Activated CD8-positive, alpha-beta memory T cell treated with anti-CD3 and anti-CD28 coated beads, Interleukin-2, amount 10 ng/mL, durations not matched to agents 7 days and 5 days (primary cell): ENCODE measurements at regions not wholly inside any gene's neighbourhood (a gene's known extent, or its start where the extent isn't known, plus 50 kb on each side); places are given as distances from the start of the nearest gene placed in this dataset.
"Not testable (repeated sequence)": the region's sequence is repeated elsewhere in the genome, so short reads cannot be mapped to it uniquely, and the experiment has no call there.

ENCODE experiments used
- ATAC-seq: fragments of 150-1000 bp; cut with Tn5 transposase; one replicate; pipeline ENCODE4 v1.10.0; 2021; ENCODE audit warnings: moderate library complexity
- CTCF ChIA-PET: fragments of 350-600 bp; sonication (Branson Sonifier 250); formaldehyde crosslinking; loops from one replicate; lab custom pipeline; 2021; ENCODE audit warnings: antibody characterized with exemption; lab: Charles Lee
- DNase-seq: peaks from one replicate; pipeline ENCODE4 v3.0.0-alpha.2; 2020
- H3K27ac Mint-ChIP-seq: one replicate; pipeline ENCODE4 v1.8.0; 2021; ENCODE audit warnings: mild to moderate bottlenecking, mixed read lengths
- H3K27me3 Mint-ChIP-seq: one replicate; pipeline ENCODE4 v1.8.0; 2021; ENCODE audit warnings: mixed read lengths
- H3K36me3 Mint-ChIP-seq: one replicate; pipeline ENCODE4 v1.8.0; 2021; ENCODE audit warnings: mild to moderate bottlenecking, mixed read lengths
- H3K4me1 Mint-ChIP-seq: one replicate; pipeline ENCODE4 v1.8.0; 2021; ENCODE audit warnings: mixed read lengths
- H3K4me3 Mint-ChIP-seq: one replicate; pipeline ENCODE4 v1.8.0; 2021; ENCODE audit warnings: mild to moderate bottlenecking, moderate library complexity, mixed read lengths
- H3K9me3 Mint-ChIP-seq: one replicate; pipeline ENCODE4 v1.8.0; 2022; ENCODE audit warnings: low read depth, mixed read lengths

DNA sequence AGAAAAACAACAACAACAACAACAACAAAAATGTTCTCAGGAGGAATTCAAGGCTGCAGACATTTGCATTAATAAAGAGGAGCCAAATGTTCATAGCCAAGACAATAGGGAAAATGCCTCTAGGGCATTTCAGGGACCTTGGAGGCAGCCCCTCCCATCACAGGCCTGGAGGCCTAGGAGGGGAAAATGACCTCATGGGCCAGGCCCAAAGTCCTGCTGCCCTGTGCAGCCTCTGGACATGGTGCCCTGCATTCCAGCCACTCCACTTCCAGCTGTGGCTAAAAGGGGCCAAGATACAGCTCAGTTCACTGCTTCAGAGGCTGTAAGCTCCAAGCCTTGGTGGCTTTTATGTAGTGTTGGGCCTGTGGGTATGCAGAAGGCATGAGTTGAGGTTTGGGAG lies 314.5 kb downstream of the CYRIA start:
- Mint-ChIP-seq H3K4me1 (no peaks in the 10 kb centered on the region), H3K4me3 (no peak overlapping the region), H3K36me3 (no peaks in the 10 kb centered on the region)

DNA sequence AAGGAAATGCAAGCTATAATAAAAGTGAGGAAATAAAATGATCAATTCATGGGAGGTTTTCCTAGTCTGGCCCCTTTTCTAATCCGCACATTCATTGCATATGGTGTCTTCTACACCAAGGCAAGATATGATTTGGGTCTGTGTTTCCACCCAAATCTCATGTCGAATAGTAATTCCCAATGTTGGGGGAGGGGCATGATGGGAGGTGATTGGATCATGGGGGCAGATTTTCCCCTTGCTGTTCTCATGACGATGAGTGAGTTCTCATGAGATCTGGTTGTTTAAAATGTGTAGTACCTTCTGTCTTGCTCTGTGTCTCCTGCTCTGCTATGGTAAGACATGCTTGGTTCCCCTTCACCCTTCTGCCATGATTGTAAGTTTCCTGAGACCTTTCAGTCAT lies 315.4 kb downstream of the CYRIA start:
- H3K9me3 Mint-ChIP-seq: peaks cover 8% of the 10 kb centered on the region
- DNase-seq: no peak
- no peak for ATAC-seq
- CTCF ChIA-PET: no interaction called here
- H3K36me3 Mint-ChIP-seq: no peaks in the 10 kb centered on the region
- H3K4me1 Mint-ChIP-seq: no peaks in the 10 kb centered on the region
- H3K27ac Mint-ChIP-seq: no peak overlapping the region
- H3K27me3 Mint-ChIP-seq: no peaks in the 10 kb centered on the region
- no peak overlapping the region for H3K4me3 Mint-ChIP-seq

More for the DNA sequence above, 314.5 kb downstream of the CYRIA start:
- H3K9me3 Mint-ChIP-seq: peaks cover 8% of the 10 kb centered on the region
- ATAC-seq: no peak
- H3K27ac Mint-ChIP-seq: no peak overlapping the region
- CTCF ChIA-PET: no interaction called here
- DNase-seq: no peak
- no peaks in the 10 kb centered on the region for H3K27me3 Mint-ChIP-seq

DNA sequence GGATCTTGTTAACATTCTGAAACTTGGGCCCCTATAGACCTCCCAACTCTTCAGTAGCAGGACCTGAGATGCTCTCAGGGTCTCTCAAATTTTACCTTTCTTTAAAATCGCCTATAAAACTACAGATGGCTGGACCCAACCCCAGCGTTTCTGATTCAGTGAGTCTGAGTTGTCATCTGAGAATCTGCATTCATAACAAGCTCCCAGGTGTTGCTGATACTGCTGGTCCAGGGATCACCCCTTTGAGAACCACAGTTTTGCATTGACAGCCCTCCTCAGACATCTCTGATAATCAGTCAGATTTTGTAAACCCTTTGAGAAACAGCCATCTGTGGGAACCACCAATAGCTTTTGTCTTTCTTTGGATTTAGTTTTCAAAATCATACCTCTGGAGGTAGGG lies 315.8 kb downstream of the CYRIA start:
- Mint-ChIP-seq H3K4me3 (no peak overlapping the region), H3K36me3 (no peaks in the 10 kb centered on the region), H3K27ac (no peak overlapping the region), H3K4me1 (no peaks in the 10 kb centered on the region), H3K27me3 (no peaks in the 10 kb centered on the region), H3K9me3 (peaks cover 8% of the 10 kb centered on the region)
- ATAC-seq: no peak
- DNase-seq: no peak
- CTCF ChIA-PET: no interaction called here

DNA sequence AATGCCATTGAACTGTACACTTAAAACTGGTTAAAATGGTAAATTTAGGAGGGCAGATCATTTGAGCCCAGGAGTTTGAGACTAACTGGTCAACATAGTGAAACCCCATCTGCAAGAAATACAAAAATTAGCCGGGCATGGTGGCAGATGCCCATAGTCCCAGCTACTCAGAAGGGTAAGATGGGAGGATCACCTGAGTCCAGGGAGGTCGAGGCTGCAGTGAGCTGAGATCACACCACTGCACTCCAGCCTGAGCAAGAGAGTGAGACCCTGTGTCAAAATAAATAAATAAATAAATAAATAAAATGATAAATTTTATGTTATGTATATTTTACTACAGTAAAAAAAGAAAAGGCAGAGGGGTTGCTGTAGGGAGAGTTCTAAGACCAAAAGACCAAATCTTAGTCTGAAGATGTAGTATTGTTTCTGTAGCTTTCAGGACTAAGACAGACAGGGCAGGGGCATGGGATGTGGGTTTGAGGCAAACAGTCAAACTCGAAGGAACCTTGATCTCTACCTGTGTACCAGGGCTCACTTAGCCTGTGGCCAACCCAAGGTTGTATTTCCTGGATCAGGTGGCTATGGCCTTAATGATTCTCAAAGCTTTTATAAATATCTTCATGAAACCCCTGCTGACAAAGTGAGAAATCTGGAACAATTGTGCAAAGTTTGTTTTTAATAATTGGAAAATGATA lies 316.7 kb downstream of the CYRIA start:
- DNase-seq (no peak), ATAC-seq (no peak)
- Mint-ChIP-seq H3K4me1 (no peaks in the 10 kb centered on the region), H3K9me3 (peaks cover 8% of the 10 kb centered on the region), H3K27ac (no peak overlapping the region), H3K4me3 (no peak overlapping the region), H3K36me3 (no peaks in the 10 kb centered on the region), H3K27me3 (no peaks in the 10 kb centered on the region)
- CTCF ChIA-PET: no interaction called here

DNA sequence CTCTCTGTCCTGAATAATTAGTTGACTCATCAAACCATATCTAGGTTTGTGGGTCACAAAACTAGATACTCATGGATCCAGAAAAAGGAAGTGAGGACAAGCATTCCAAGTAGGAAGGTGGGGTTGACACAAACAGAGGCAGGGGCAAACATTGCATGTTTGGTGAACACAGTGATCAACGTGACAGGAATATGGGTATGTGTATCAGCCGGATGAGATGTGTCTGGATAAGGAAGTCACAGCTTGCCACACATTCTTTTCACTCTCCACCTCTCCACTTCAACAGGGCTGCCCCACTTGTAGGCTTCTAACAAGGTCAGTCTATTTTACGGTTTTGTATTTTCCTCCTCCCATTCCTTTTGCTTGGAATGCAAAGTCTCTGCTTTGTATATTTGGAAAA lies 319.0 kb downstream of the CYRIA start:
- Mint-ChIP-seq H3K4me1 (no peaks in the 10 kb centered on the region), H3K27me3 (no peaks in the 10 kb centered on the region), H3K4me3 (no peak overlapping the region), H3K9me3 (peaks cover 5% of the 10 kb centered on the region), H3K36me3 (no peaks in the 10 kb centered on the region), H3K27ac (no peak overlapping the region)
- CTCF ChIA-PET: no interaction called here
- ATAC-seq: no peak
- DNase-seq: no peak

DNA sequence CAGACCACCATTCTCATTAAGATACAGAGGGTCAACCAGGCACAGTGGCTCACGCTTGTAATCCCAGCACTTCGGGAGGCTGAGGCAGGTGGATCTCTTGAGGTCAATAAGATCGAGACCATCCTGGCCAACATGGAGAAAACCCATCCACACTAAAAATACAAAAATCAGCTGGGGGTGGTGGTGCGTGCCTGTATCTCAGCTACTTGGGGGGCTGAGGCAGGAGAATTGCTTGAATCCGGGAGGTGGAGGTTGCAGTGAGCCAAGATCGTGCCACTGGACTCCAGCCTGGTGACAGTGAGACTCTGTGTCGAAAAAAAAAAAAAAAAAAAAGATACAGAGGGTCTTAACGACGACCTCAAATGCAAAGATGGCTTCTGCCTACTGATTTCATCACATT lies 320.4 kb downstream of the CYRIA start:
- not testable (repeated sequence) for H3K27ac Mint-ChIP-seq, H3K4me3 Mint-ChIP-seq, ATAC-seq, H3K9me3 Mint-ChIP-seq, DNase-seq, H3K36me3 Mint-ChIP-seq, H3K4me1 Mint-ChIP-seq, H3K27me3 Mint-ChIP-seq
- CTCF ChIA-PET: interaction anchor here (1.0 kb wide), 1 partner anchor 14 kb away, joined by 3 read pairs; no protein-coding TSS in a partner anchor

DNA sequence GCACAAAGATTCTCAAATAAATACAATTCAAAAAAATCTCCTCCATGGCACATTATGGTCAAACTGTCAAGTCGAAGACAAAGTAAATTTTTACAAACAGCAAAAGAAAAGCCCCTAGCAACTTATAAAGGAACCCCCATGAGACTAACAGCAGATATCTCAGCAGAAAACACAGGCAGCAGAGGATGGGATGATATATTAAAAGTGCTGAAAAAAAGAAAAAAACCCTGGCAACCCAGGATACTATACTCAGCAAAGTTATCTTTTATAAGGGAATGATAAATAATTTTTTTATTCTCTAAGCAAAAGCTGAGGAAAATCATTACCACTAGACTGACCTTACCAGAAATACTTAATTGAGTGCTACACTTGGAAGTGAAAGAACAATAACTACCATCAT lies 326.4 kb downstream of the CYRIA start:
- CTCF ChIA-PET: no interaction called here

DNA sequence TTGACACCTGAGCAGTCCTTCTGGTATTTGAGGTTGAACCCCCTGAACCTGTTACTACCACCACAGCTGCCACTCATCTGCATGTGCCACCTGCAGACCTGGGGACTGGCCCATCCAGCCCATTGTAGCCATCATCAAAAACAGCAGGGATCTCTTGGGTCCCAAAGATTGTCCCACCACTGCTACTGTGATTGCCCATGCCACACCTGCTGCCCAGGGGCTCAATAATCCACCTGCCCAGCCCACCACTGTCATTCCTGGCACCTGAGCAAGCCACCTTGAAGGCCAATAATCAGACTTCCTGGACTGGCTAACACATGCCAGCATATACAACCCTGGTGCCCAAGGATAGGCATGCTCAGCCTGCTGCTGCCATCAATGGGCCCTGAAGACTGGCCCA lies 327.6 kb downstream of the CYRIA start:
- CTCF ChIA-PET: no interaction called here
- DNase-seq (no peak), ATAC-seq (no peak)
- Mint-ChIP-seq H3K4me3 (no peak overlapping the region), H3K4me1 (no peaks in the 10 kb centered on the region), H3K36me3 (no peaks in the 10 kb centered on the region), H3K27ac (no peak overlapping the region), H3K9me3 (peaks cover 4% of the 10 kb centered on the region), H3K27me3 (no peaks in the 10 kb centered on the region)

More for the DNA sequence above, 326.4 kb downstream of the CYRIA start:
- Mint-ChIP-seq H3K9me3 (peaks cover 4% of the 10 kb centered on the region), H3K36me3 (no peaks in the 10 kb centered on the region), H3K27me3 (no peaks in the 10 kb centered on the region), H3K4me3 (no peak overlapping the region), H3K27ac (no peak overlapping the region), H3K4me1 (no peaks in the 10 kb centered on the region)
- DNase-seq (no peak), ATAC-seq (no peak)

DNA sequence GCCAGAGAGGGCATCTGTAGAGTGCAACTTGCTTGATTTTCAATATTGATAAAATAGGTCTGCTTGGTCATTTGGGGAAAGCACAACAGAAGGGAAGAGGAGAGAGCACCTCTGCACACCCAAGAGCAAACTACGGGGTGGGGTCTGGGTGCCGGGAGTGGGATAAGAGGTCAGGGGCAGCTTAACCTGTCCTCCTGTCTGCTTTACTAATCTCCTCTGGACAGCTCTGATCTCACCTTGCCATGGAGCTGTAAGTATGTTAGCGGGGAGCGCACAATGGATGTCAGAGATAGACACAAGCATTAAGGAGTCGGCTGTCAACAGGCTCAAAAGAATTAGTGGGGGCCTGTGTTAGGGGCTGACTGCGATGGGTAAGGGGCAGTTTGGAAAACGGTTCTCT lies 328.7 kb downstream of the CYRIA start:
- no peaks in the 10 kb centered on the region for H3K36me3 Mint-ChIP-seq

DNA sequence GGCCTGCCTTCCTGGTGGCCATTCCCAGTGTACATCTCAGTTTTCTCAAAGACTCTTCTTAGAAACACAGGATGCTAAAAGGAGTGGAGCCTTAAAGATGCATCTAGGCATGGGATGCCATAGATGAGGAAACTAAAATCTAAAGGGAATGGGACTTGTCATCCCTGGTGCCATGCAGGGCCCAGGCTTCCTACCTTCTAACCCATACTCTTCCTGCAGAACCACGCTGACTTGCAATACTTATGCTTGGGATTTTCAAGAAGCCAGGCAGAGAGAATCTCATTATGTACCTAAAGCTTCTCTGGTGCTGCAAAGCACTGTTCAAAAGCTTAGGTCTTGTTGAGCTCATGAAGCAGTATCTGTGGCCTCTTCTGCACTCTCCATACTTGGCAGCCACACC lies 329.1 kb downstream of the CYRIA start:
- CTCF ChIA-PET: no interaction called here
- Mint-ChIP-seq H3K4me1 (no peaks in the 10 kb centered on the region), H3K9me3 (peaks cover 4% of the 10 kb centered on the region), H3K27me3 (no peaks in the 10 kb centered on the region), H3K27ac (no peak overlapping the region), H3K36me3 (no peaks in the 10 kb centered on the region), H3K4me3 (no peak overlapping the region)
- no peak for ATAC-seq
- no peak for DNase-seq

More for the DNA sequence above, 328.7 kb downstream of the CYRIA start:
- H3K27me3 Mint-ChIP-seq: no peaks in the 10 kb centered on the region
- H3K9me3 Mint-ChIP-seq: peaks cover 4% of the 10 kb centered on the region
- H3K4me3 Mint-ChIP-seq: no peak overlapping the region
- DNase-seq (no peak), ATAC-seq (no peak)
- no peak overlapping the region for H3K27ac Mint-ChIP-seq
- CTCF ChIA-PET: no interaction called here
- H3K4me1 Mint-ChIP-seq: no peaks in the 10 kb centered on the region

DNA sequence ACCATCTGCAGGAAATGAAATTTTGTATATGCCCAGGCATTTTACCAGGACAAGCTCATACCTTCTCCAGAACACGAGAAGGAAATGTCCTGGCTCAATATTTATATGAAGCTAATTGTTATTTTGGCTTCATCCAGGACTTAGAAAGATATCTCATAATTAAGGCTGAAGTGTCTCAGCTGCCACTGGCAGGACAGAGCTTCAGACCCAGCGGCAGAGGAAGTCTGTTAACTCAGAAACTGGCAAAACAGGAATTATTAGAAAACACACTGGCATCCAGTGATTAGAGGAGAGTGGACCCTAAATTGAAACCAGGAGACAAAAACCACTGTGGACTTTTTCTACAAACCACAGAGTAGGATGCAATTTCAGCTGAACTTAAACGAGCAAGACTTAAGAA lies 329.7 kb downstream of the CYRIA start:
- no peaks in the 10 kb centered on the region for H3K27me3 Mint-ChIP-seq
- H3K4me1 Mint-ChIP-seq: no peaks in the 10 kb centered on the region
- no peaks in the 10 kb centered on the region for H3K36me3 Mint-ChIP-seq
- peaks cover 4% of the 10 kb centered on the region for H3K9me3 Mint-ChIP-seq
- CTCF ChIA-PET: no interaction called here
- H3K27ac Mint-ChIP-seq: no peak overlapping the region
- DNase-seq (no peak), ATAC-seq (no peak)
- H3K4me3 Mint-ChIP-seq: no peak overlapping the region

DNA sequence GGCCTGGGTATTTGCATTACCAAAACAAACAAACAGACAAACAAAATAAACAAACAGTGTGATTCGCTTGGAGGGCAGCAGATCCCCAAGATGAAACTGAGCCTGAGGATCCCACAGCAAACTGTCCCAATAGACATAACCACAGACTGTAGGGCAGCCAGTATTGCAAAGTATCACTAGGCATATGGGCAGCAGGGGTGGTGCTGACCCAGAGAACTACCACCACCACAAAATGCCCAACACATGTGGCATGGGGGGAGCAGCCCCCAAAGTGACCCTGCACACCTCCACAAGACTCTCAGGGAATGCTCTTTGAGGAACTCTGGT lies 330.1 kb downstream of the CYRIA start:
- no peak overlapping the region for H3K27ac Mint-ChIP-seq
- no peak overlapping the region for H3K4me3 Mint-ChIP-seq
- CTCF ChIA-PET: no interaction called here
- no peaks in the 10 kb centered on the region for H3K27me3 Mint-ChIP-seq
- peaks cover 4% of the 10 kb centered on the region for H3K9me3 Mint-ChIP-seq
- no peak for DNase-seq
- H3K36me3 Mint-ChIP-seq: no peaks in the 10 kb centered on the region
- ATAC-seq: no peak
- no peaks in the 10 kb centered on the region for H3K4me1 Mint-ChIP-seq

DNA sequence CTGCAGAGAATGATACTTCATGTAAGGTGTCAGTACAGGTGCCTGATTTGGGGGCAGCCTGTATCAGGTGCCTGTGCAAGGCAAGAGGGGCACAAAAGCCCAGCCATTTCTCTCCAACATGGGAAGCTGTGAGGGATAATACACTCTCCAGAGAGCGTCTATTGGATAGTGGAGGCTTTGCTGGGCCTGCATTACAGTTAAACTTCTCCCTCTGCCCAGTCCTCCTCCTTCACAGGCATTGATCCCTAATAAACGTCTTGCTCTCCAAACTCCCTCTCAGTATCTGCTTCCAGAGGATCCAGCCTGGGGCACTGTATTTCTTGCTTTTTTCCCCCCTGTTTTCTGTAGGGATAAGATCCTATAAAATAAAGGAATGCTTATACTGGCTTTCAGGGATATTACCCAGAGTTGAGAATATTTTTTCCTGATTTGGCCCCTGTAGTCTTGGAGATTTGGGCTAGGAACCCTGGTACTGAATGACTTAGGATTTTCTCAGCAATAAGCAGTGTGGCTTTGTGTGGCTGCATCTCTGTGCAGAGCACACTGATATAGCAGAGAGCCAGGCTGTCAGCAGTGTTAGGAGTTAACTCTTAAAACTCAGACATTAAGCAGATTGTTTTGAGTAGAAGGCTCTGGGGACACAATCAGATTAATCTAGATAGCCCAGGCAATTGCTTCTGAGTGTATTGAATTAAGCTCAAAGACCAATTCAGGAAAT lies 330.6 kb downstream of the CYRIA start:
- DNase-seq (no peak), ATAC-seq (no peak)
- Mint-ChIP-seq H3K27ac (no peak overlapping the region), H3K9me3 (peaks cover 4% of the 10 kb centered on the region), H3K4me3 (no peak overlapping the region), H3K27me3 (no peaks in the 10 kb centered on the region), H3K4me1 (no peaks in the 10 kb centered on the region), H3K36me3 (no peaks in the 10 kb centered on the region)
- CTCF ChIA-PET: no interaction called here

DNA sequence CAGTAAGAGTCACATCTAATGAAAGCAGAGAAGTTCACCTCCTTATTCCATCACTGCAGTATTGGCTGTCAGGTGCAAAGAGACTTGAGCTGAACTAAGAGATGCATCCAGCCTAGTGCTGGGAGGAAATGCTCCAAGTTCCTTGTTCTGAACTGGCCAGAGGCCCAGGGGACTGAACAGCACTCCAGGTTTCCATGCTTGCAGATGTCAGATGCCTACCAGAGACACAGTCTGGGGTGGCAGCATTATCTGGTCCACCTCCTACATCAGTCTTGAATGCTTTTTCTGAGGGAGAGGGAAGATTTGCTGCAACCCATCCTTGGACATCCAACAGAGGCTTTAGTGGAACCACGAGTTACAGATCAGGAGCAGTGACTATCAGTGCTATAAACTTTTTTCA lies 331.3 kb downstream of the CYRIA start:
- H3K9me3 Mint-ChIP-seq: peaks cover 2% of the 10 kb centered on the region
- no peak for ATAC-seq
- DNase-seq: no peak
- H3K27ac Mint-ChIP-seq: no peak overlapping the region
- CTCF ChIA-PET: no interaction called here
- H3K36me3 Mint-ChIP-seq: no peaks in the 10 kb centered on the region
- no peaks in the 10 kb centered on the region for H3K4me1 Mint-ChIP-seq
- no peaks in the 10 kb centered on the region for H3K27me3 Mint-ChIP-seq
- H3K4me3 Mint-ChIP-seq: no peak overlapping the region
